ENCODE measurements at regions not wholly inside any gene's neighbourhood (a gene's known extent, or its start where the extent isn't known, plus 50 kb on each side); places are given as distances from the start of the nearest gene placed in this dataset.

DNA sequence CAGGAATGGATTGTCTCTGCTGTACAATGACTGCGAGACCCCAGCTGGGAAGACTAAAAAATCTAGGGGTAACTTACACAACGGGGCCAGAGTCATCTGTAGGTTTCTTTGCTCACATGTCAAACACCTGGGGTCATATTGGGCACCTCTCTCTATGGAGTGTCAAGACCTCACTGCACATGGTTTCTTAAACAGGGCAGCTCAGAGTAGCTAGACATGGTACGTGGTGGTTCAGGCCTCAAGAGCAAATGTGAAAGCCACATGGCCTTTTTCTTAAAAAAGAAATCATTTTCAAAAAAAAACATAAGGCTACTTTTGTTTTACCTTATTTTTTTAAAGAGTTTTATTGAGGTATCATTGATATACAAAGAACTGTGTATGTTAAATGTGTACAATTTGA is 162.2 kb upstream of the ITGB1 start:
- no peak for TF ChIP-seq POLR2AphosphoS5 (IDR thresholded peaks at IDR 0.05; ENCODE audit: insufficient read depth, low read depth, low read length)
- TF ChIP-seq, protein P1, sequence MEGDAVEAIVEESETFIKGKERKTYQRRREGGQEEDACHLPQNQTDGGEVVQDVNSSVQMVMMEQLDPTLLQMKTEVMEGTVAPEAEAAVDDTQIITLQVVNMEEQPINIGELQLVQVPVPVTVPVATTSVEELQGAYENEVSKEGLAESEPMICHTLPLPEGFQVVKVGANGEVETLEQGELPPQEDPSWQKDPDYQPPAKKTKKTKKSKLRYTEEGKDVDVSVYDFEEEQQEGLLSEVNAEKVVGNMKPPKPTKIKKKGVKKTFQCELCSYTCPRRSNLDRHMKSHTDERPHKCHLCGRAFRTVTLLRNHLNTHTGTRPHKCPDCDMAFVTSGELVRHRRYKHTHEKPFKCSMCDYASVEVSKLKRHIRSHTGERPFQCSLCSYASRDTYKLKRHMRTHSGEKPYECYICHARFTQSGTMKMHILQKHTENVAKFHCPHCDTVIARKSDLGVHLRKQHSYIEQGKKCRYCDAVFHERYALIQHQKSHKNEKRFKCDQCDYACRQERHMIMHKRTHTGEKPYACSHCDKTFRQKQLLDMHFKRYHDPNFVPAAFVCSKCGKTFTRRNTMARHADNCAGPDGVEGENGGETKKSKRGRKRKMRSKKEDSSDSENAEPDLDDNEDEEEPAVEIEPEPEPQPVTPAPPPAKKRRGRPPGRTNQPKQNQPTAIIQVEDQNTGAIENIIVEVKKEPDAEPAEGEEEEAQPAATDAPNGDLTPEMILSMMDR (IDR thresholded peaks at IDR 0.05; ENCODE audit: extremely low read depth in 1 of 2, insufficient read depth in 1 of 2, low read depth in 1 of 2, low read length in 2 of 2) = no peak
- no peak for TF ChIP-seq EZH2 (IDR thresholded peaks at IDR 0.05; ENCODE audit: borderline replicate concordance, low read depth, low read length, severe bottlenecking)
- TF ChIP-seq MYC (IDR thresholded peaks at IDR 0.05; ENCODE audit: low read depth, low read length) = no peak
- no peak for TF ChIP-seq POLR2A (IDR thresholded peaks at IDR 0.05; ENCODE audit: low read depth, low read length)
- TF ChIP-seq JUN (IDR thresholded peaks at IDR 0.05; ENCODE audit: borderline replicate concordance, insufficient read depth, insufficient read length, low read depth) = no peak

All from endothelial cell of umbilical vein (primary cell).